Mesothelial cell of epicardium (in vitro differentiated cells): ENCODE measurements at regions not wholly inside any gene's neighbourhood (a gene's known extent, or its start where the extent isn't known, plus 50 kb on each side); places are given as distances from the start of the nearest gene placed in this dataset.

Experiments used
- DNase-seq, 2 experiments: peaks; one replicate each; pipeline ENCODE4 v3.0.0; 2021; ENCODE audit warnings: low spot score in 2 of 2; ENCODE audit not compliant: unreplicated experiment in 2 of 2
- H3K27ac Mint-ChIP-seq: 2 replicates; pipeline ENCODE4 v1.8.0; 2021; ENCODE audit warnings: mixed read lengths
- H3K27me3 Mint-ChIP-seq: 2 replicates; pipeline ENCODE4 v1.8.0; 2021; ENCODE audit warnings: low read depth, mixed read lengths
- H3K36me3 Mint-ChIP-seq: 2 replicates; pipeline ENCODE4 v1.8.0; 2021; ENCODE audit warnings: mixed read lengths
- H3K4me1 Mint-ChIP-seq: 2 replicates; pipeline ENCODE4 v1.8.0; 2021; ENCODE audit warnings: mixed read lengths
- H3K4me3 Mint-ChIP-seq: 2 replicates; pipeline ENCODE4 v1.8.0; 2021; ENCODE audit warnings: mild to moderate bottlenecking, moderate library complexity, mixed read lengths
- H3K9me3 Mint-ChIP-seq: 2 replicates; pipeline ENCODE4 v1.8.0; 2021; ENCODE audit warnings: mixed read lengths
- CTCF ChIP-seq: fragments of 200-600 bp; sonication (generic); IDR thresholded peaks from one replicate; pipeline ENCODE4 v1.5.0; 2021; ENCODE audit warnings: antibody characterized with exemption; ENCODE audit not compliant: unreplicated experiment

- H3K27me3 Mint-ChIP-seq, result no peaks in the 10 kb centered on the region
- peaks cover 6% of the 10 kb centered on the region for H3K4me1 Mint-ChIP-seq
- H3K4me3 Mint-ChIP-seq, result no peak overlapping the region
- no peaks in the 10 kb centered on the region for H3K36me3 Mint-ChIP-seq
- no peak overlapping the region for H3K27ac Mint-ChIP-seq
- no peak for DNase-seq
- H3K9me3 Mint-ChIP-seq, result peaks cover 8% of the 10 kb centered on the region
- no peak for TF ChIP-seq CTCF
These were observed 143.7 kb downstream of the SNX19 start for GRCh38 chr11:130772266-130773227.

GRCh38 chr11:130773244-130773820 lies 142.9 kb downstream of the SNX19 start:
- H3K4me3 Mint-ChIP-seq, result no peak overlapping the region
- no peaks in the 10 kb centered on the region for H3K27me3 Mint-ChIP-seq
- H3K4me1 Mint-ChIP-seq, result peaks cover 6% of the 10 kb centered on the region
- H3K27ac Mint-ChIP-seq, result no peak overlapping the region
- peaks cover 8% of the 10 kb centered on the region for H3K9me3 Mint-ChIP-seq
- H3K36me3 Mint-ChIP-seq, result no peaks in the 10 kb centered on the region
- DNase-seq, result no peak
- no peak for TF ChIP-seq CTCF

- no peak for TF ChIP-seq CTCF
- DNase-seq, result no peak
- Mint-ChIP-seq H3K27ac (no peak overlapping the region), H3K9me3 (peaks cover 8% of the 10 kb centered on the region), H3K4me1 (peaks cover 6% of the 10 kb centered on the region), H3K27me3 (no peaks in the 10 kb centered on the region), H3K36me3 (no peaks in the 10 kb centered on the region), H3K4me3 (no peak overlapping the region)
These were observed 141.6 kb downstream of the SNX19 start for GRCh38 chr11:130774703-130775102.

GRCh38 chr11:130775306-130776060 lies 140.8 kb downstream of the SNX19 start:
- Mint-ChIP-seq H3K27me3 (no peaks in the 10 kb centered on the region), H3K36me3 (no peaks in the 10 kb centered on the region), H3K27ac (no peak overlapping the region), H3K4me1 (peaks cover 3% of the 10 kb centered on the region), H3K4me3 (no peak overlapping the region), H3K9me3 (peaks cover 8% of the 10 kb centered on the region)
- DNase-seq, result no peak
- no peak for TF ChIP-seq CTCF

- H3K4me1 Mint-ChIP-seq, result peaks cover 3% of the 10 kb centered on the region
- H3K4me3 Mint-ChIP-seq, result no peak overlapping the region
- no peaks in the 10 kb centered on the region for H3K27me3 Mint-ChIP-seq
- H3K27ac Mint-ChIP-seq, result no peak overlapping the region
- peaks cover 8% of the 10 kb centered on the region for H3K9me3 Mint-ChIP-seq
- TF ChIP-seq CTCF, result no peak
- no peaks in the 10 kb centered on the region for H3K36me3 Mint-ChIP-seq
- no peak for DNase-seq
These were observed 140.2 kb downstream of the SNX19 start for GRCh38 chr11:130776061-130776419.
